GM19468 (cell line): ENCODE measurements at regions not wholly inside any gene's neighbourhood (a gene's known extent, or its start where the extent isn't known, plus 50 kb on each side); places are given as distances from the start of the nearest gene placed in this dataset.
"Not testable (repeated sequence)": the region's sequence is repeated elsewhere in the genome, so short reads cannot be mapped to it uniquely, and the experiment has no call there.

Experiments used
- ATAC-seq: cut with Tn5 transposase; IDR thresholded peaks from one replicate; pipeline ENCODE4 v1.9.1; 2021; ENCODE audit warnings: mild to moderate bottlenecking, moderate library complexity, moderate number of reproducible peaks; ENCODE audit not compliant: unreplicated experiment; ENCODE audit errors: extremely low read depth

DNA sequence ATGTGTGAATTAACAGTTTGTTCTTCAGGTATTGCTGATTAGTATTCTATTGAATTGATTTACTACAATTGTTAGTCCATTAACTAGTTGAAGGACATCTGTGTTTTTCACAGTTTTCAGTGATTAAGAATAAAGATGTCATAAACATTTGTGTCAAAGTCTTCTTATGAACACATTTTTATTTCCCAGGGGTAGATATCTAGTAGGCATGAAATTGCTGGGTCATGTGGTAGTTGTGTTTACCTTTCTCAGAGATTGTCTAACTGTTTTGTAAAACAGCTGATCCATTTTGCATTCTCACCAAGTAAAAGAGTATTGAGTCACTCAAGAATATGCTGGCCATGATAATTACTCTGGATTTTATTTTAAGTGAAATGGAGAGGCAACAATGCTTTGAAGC, 1145.3 kb downstream of the FSCB start:
- ATAC-seq = no peak

DNA sequence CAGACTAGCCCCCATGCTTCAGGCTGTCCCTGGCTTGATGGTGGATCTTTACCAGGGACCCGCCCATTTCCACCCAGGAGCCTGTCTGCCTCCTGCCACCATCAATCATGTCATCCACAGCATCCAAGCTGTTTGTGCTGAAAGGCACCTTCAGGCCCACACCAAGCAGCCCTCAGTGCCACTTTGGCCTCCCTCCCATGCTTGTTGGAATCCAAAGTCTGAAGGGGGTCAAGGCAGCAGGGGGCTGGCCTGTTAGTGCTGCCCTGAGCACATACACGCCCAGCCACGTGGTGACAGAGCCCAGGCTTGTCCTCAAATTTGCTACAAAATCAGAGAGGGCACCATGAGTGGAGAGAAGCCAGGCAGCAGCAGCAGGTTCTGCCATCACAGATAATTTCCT, 1146.8 kb downstream of the FSCB start:
- ATAC-seq = no peak

DNA sequence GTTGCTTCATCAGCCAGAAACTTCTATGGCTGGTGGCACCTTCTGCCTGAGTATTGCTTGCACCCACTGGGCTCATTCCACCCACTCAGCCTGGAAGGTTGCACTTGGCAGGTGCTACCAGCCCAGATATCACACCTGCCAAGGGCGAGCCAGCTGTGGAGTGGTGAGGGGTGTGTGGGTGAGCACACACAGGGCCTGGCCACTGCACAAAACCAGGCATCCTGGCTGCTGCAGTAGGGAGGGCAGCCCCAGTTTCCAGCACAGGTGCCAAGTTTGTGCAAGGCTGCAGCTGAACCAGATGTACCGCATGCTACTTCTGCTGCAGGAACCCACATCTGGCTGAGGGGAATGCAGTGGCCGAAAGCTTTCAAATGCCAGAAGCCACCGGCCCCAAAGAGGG, 1147.8 kb downstream of the FSCB start:
- no peak for ATAC-seq

DNA sequence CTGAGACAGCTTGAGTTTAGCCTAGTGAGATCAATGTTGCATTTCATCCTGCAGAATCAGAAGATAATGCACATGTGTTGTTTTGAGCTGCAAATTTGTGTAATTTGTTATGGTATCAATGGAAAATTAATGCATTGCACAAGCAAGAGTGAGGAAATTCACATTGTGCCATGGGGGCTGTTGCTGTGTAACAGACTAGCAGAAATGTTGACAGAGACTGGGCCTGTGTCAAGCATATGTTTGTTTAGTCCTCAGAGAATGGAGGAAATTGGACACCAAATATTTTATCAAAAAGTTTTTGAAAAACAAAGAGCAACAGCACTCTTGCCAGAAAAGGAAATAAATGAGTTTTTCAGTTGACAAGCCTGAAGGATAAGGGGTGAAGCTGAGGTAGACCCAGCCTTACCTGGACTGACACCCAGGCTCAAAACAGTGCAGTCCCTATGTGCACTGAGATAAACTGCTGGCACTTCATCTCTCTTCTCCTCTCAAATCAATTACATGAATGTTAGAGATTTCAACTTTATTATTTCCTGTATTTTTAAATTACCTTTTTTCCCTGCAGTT, 1150.0 kb downstream of the FSCB start:
- no peak for ATAC-seq

DNA sequence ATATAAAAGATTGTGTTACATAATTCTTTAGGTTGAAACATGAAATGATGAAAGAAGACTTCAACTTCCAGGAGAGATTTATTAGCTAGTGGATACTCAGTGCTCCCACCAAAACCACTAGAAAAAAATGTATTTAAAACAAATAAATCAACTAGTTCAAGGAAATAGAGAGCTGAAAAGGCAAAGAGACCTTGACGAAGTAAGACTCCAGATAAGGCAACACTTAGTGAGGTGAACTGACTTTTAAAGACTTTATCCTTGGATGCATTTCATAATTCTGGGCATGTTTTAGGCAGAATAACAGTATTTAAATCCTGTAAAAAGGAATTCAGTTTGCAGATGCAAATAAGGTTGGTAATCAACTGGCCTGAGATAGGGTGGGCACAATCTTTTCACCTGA, 1150.7 kb downstream of the FSCB start:
- no peak for ATAC-seq

DNA sequence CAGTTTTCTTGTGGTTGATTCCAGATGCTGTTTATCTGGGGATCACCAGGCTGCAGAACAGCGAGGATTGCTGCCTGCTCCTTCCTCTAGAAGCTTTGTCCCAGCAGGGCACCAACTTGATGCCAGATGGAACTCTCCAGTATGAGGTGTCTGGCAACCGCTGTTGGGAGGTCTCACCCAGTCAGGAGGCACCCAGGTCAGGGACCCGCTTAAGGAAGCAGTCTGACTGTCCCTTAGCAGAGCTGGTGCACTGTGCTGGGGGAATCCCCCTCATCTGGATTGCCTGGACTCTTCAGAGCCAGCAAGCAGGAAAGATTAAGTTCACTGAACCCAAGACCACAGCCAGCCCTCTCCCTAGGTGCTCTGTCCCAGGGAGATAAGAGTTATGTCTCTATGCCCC, 1165.2 kb downstream of the FSCB start:
- ATAC-seq = no peak

DNA sequence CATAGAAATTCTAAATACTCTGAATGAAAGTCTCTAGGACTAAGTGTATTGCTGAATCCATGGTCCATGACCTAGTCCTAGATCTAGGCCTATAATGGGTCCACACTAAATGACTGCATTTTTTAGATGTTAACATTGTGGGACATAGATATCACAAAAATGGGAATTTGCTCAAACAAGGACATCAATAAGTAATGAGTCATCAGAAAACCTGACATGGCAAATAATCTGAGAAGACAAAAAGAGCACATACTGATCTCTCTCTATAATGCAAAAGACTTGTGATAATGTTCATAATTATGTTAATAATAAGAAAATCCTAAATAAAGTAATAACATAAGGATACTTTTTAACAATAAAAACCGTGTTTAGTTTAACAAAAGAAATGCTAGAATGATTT, 1168.4 kb downstream of the FSCB start:
- no peak for ATAC-seq

DNA sequence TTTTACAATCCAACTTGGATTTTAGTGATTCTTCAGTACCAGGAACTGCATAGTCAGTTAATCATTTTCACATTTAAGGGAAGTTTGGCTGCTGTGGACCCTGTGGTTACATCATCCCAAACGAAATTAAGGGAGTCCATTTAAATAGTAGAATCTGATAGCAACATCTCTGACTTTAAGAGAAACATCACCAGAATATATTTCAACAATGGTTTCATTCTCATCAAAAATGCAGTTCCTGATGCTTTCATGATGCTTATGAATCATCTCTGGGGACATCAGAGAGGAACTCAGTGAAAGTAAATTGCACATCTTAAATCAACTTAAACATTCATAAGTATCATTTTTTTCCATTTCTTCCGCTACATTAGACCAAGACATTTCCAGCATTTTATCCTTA, 1170.7 kb downstream of the FSCB start:
- no peak for ATAC-seq

DNA sequence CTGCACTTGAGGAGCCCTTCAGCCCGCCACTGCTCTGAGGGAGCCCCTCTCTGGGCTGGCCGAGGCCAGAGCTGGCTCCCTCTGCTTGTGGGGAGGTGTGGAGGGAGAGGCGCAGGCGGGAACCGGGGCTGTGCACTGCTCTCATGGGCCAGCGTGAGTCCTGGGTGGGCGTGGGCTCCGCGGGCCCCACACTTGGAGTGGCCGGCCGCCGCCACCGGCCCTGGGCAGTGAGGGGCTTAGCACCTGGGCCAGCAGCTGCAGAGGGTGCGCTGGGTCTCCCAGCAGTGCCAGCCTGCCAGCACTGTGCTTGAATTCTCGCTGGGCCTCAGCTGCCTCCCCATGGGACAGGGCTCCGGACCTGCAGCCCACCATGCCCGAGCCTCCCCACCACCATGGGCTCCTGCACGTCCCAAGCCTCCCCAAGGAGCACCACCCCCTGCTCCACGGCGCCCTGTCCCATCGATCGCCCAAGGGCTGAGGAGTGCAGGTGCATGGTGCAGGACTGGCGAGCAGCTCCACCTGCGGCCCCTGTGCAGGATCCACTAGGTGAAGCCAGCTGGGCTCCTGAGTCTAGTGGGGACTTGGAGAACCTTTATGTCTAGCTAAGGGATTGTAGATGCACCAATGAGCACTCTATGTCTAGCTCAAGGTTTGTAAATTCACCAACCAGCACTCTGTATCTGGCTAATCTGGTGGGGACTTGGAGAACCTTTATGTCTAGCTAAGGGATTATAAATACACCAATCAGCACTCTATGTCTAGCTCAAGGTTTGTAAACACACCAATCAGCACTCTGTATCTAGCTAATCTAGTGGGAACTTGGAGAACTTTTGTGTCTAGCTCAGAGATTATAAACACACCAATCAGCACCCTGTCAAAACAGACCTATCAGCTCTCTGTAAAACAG, 1180.3 kb downstream of the FSCB start:
- ATAC-seq = not testable (repeated sequence)

DNA sequence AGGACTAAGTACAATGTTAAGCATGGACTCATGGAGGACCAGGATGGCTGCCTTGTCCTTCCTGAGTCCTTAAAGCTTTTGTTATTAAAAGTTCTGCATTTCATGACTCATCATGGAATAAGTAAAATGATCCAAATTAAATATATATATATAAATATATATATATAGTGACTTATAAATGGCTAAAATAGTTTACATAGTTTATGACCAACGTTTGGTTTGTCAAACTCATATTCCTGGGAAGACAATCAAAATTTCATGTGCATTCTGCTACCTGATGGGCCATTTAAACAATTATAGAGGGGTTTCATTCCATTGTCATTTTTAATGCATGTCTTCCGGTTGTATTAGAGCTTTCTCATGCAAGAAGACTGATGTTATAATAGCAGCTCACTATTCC, 1190.7 kb downstream of the FSCB start:
- ATAC-seq = no peak

DNA sequence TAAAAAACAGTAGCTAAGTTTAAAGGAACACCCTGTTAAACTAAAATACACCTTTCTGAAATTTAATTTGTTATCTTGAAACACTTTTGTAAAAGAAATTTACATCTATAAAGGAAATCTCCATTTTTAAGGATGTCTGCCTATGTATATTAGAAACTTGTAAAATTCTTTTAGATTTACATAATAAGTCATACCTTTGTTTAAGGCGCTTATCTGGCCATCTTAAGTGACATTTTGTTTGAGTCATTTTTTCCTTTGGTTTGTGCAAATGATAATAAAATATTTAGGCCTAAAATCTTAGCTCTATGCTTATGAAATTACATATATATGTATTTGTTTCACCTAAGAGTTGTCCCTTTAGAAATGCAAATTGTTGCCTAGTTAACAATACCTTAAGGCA, 1193.4 kb downstream of the FSCB start:
- no peak for ATAC-seq

DNA sequence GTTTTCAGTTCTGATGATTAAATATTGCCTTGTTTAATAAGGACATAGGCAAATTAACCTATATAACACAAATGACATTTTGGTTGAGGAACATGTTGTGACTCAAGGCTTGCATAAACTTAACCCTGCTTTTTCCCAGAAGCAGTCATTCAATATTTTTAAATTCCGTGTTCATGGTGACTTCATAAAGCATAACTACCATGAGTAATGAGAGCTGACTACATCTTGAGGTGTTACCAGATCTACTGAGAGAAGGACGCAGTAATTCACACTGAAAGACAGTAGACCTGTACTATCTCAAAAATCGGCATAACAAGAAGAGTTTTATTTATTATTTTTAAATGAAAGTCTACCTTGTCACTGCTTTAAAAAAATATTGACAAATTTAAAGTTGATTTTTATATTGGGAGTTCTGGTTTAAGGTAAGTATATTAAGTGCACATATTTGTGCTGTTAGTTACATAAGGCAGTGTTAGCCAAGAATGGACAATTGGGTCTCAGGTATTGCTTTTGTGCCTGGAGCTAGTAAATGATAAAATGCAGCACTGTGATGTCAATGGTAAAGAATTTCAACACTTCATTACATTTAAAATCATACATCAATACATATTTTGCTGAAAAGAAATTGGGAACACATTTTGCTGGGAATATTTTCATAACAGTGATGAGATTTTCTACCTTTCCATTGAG, 1198.5 kb downstream of the FSCB start:
- no peak for ATAC-seq

DNA sequence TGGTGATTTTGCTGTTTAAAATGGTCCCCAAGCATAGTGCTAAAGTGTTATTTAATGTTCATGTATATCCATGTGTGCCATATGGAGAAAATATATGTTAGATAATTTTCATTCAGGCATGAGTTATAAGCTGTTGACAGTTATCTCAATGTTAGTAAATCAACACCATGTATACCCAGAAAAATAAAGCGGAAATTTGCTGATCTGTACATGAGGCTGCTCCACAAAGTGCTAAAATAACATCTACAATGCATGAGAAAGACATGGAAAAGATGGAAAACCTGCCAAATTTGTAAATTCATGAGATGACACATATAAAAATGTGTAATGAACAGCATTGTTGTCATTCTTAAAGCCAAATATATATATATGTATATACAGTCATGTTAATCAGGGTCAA, 1199.2 kb downstream of the FSCB start:
- no peak for ATAC-seq

DNA sequence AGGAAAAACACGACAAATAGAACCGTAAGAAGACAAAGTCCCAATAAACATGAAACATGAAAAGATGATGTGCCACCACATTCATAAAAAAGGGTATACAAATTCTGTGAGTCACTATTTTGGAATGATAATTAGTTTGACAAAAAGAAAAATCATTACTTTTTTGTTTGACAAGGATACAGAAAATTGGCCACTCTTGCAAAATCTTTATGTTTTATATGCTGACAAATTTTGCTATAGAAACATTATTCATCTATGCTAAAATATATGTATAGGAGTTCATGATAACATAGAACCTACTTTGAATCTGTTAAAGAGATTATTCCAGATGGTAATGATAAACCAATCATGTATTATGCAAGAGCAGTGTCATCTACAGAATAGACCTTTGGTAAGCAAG, 1201.0 kb downstream of the FSCB start:
- ATAC-seq = no peak

DNA sequence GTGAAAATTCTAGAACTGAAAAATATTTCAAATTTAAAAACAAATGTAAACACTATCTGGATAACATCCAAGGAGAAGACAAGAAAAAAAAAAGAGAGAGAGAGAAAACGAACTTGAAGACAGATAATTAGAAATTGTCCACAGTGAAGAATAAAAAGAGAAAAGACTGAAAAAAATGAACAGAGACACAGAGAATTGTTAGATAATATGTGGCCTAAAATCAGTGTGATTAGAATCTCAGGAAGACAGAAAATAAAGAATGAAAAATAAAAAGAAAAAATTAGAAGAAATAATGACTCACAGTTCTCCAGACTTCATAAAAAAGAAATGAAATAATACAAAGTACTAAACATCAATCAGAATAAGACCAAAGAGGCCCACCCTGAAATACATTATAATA, 1209.3 kb downstream of the FSCB start:
- ATAC-seq = no peak

DNA sequence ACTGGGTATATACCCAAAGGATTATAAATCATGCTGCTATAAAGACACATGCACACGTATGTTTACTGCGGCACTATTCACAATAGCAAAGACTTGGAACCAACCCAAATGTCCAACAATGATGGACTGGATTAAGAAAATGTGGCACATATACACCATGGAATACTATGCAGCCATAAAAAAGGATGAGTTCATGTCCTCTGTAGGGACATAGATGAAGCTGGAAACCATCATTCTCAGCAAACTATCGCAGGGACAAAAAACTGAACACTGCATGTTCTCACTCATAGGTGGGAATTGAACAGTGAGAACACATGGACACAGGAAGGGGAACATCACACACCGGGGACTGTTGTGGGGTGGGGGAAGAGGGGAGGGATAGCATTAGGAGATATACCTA, 1211.0 kb downstream of the FSCB start:
- ATAC-seq = not testable (repeated sequence)

DNA sequence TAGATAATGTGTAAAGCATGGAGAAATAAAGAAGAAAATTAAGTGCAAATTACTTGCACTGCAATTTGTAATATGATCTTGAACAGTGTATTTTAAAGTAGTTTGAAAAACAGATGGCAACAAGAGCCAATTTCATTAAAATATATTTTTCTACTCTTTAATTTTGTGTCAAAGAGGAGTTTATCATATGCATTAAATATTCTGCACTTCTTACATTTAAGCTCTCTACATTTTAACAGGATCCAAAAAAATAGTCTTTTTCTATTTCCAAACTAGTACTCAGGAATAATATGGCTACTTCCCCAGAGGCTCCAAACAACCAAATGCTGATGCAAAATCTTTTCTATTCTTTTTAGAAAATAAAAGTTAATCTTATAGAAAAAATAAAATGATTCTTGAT, 1221.5 kb downstream of the FSCB start:
- ATAC-seq = no peak

DNA sequence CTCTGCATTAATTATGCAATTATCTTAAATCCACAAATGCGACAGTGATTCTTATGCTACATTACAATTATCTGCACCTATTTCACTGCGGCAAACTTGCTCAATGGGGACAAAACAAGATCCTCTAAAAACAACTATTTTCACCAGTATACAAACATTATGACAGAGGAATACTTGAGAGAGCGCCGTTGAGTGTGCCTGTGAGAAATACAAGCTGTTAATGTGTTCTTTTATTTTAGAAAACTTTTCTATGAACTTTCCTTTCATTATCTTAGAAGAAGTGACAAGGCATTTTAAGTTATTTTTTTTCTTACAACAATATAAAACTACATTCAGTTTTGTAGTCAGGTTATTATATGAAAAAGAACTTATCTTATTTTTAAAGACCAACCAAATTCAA, 1247.0 kb downstream of the FSCB start:
- ATAC-seq = no peak

DNA sequence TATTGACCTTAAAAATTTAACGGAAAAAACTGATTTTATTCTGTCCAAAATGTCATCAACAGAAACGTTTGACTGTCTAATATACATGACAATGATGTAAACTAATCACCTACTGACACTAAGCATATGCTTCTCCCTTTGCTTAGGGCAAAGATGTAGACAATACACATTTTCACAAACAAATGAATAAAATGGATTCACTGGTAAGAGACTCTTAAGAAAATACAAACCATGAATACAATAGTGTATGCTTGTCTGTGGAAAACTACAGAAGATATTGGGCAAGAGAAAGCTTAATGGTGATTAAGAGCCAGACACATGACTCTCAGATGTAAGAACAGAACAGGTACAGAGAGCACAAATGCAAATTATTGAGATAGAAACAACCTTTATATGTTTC, 1248.7 kb downstream of the FSCB start:
- no peak for ATAC-seq

DNA sequence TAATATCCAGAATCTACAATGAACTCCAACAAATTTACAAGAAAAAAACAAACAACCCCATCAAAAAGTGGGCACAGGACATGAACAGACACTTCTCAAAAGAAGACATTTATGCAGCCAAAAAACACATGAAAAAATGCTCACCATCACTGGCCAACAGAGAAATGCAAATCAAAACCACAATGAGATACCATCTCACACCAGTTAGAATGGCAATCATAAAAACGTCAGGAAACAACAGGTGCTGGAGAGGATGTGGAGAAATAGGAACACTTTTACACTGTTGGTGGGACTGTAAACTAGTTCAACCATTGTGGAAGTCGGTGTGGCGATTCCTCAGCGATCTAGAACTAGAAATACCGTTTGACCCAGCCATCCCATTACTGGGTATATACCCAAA, 1250.1 kb downstream of the FSCB start:
- ATAC-seq = not testable (repeated sequence)

DNA sequence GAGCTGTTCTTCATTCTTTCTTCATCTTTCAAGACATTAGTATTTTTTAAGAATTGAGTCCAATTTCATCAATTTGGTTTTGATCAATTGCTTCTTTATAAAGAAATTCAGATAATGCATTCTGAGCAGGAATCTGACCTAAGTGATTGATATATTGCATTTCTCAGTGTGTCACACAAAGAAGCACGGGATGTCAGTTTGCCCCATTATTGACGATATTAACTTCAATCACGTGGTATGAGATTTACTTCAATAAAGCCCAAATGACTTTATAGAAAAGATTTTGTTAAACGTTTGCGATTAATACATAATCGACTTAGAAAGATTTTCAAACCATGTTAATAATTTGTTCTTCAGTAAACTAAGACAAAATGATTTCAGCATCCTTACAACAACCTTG, 1254.2 kb downstream of the FSCB start:
- ATAC-seq = no peak
